ENCODE measurements at regions not wholly inside any gene's neighbourhood (a gene's known extent, or its start where the extent isn't known, plus 50 kb on each side); places are given as distances from the start of the nearest gene placed in this dataset.

- TF ChIP-seq POLR2AphosphoS5 (IDR thresholded peaks at IDR 0.05; ENCODE audit: borderline replicate concordance, low read depth, low read length) = no peak
- no peak for TF ChIP-seq EZH2 (IDR thresholded peaks at IDR 0.05)
Measured at GRCh38 chr14:26959437-26959836, 361.6 kb upstream of the NOVA1 start.
